GM18907 (cell line): ENCODE measurements at regions not wholly inside any gene's neighbourhood (a gene's known extent, or its start where the extent isn't known, plus 50 kb on each side); places are given as distances from the start of the nearest gene placed in this dataset.

ENCODE experiments used
- ATAC-seq: cut with Tn5 transposase; IDR thresholded peaks from one replicate; pipeline ENCODE4 v1.9.1; 2021; ENCODE audit warnings: mild to moderate bottlenecking, moderate library complexity; ENCODE audit not compliant: unreplicated experiment

DNA sequence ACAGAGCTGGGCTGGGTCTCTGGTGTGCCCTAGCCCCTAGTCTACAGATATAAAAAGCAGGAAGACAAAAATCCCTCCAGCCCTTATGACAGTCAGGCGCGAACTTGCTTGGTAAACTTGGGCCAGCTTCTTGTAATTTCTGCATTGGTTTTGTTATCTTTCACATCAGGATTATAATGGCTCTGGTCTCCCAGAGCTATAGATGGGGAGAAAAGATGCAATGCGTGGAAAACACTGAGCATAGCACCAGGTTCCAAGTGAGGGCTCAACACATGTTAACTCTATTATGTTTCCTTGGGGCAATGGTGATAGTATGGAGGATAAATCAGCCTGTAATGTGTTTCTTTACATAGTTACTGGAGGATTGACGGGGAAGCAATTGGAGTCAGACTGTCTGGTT lies 246.8 kb upstream of the KCNG1 start:
- no peak for ATAC-seq

DNA sequence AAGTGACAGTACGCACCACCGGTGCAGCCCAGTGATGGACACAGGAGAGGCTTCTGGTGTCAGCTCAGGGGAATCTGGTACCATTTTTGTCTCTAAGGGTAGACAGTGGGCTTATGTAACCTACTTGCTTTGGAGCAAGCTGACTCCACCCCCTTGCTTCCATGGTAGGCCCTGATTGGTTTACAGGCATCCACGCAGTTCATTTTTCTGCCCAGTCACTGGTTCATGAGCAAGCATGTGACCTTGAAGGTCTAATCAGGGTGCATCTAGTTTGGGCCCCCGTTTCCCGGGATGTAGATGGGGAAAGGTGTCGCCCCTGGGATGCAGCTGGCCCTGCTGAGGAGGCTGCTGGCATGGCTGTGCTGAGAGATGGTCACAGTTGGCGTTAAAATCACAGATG lies 244.8 kb upstream of the KCNG1 start:
- no peak for ATAC-seq

DNA sequence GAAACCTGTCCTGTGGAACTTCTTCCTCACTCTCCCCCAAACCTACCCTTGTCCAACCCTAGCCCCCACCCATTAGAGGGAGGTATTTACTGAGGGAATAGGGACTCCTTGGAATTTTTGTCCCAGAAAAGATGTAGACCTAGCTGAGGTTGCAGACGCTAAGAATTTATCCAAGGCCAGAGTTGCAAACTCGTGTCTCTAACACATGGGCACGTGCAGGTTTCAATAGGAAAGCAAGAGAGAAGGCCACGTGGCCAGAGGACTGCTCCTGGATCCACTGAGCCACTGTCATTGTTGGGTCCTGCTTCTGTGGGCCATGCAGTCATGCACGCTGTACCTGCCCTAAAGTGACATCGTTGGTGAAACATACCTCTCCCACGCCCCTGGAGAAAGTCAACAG lies 243.4 kb upstream of the KCNG1 start:
- ATAC-seq, result no peak

DNA sequence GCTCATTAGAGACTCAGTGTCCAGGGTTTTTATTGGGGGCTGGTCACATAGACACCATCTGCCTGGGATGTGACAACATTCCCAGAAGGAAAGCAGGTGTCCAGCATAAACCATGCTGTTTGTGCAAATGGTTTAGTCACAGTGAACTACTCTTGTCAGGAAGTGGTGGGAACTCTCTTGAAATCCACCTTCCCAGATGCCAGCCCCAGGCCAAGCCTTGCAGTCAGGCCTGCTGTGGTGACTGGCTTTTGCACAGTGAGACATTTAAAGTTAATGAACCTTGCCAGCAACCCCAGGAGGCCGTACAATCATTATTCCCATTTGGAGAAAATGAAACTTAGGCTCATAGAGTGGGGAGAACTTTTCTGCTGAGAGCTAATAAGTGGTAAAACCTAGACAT lies 242.5 kb upstream of the KCNG1 start:
- no peak for ATAC-seq

DNA sequence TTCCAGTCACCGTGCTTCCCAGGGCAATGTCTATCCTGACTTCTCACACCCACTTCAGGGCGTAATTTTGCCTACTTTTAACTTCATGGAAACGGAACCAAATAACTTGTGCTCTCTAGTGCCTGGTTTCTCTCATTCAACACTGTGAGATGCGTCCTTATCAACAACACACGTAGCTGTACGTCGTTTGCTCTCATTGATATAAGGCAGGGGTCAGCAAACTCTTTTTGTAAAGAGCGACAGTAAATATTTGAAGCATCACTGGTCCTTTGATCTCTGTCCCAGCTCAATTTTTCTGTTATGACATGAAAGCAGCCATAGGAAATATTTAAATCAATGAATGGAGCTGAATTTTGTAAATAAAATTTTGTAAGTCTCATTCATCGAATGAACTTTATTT lies 239.3 kb upstream of the KCNG1 start:
- ATAC-seq, result no peak

DNA sequence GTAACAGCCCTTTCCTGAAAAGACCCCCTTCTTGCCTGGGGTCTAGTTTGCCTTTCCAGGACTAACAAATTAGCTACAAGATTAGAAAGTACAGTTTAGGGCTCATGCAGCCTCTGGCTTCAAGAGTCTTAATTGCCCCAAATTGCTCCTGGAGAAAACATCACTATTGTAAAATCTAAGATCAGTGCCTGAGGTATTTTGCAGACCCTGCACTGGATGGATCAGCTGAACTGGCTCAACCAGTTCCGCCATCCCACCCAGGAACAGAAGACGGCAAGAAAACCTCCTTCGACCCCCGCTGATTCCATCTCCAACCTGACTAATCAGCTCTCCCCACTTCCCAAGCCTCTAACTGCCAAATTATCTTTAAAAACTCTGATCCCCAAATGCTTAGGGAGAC lies 236.5 kb upstream of the KCNG1 start:
- no peak for ATAC-seq

DNA sequence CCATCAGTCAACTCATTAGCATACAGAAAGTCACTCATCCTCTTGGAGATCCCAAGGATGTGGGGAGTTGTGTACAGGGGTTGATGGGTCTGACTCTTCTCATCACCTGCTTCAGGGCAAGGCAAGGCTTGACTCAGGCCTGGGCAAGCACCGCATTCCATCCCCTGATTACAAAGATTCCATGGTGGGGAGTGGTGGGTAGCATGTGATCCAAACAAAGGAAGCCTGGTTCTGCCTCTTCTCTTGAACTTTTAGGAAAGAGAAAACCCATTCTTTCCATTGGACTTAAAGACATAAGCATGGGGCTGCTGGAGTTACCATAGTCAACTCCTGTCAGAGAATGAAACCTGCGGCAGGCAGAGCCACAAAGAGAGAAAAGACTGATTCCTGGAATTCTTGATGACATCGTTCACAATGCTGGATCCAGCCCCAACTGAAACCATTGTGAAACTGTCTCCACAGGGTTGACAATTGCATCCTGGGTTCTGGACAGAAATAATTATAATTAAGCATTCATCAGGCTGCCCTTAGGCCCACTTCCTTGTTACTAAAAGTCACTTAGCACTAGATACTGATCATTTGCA lies 235.8 kb upstream of the KCNG1 start:
- no peak for ATAC-seq

DNA sequence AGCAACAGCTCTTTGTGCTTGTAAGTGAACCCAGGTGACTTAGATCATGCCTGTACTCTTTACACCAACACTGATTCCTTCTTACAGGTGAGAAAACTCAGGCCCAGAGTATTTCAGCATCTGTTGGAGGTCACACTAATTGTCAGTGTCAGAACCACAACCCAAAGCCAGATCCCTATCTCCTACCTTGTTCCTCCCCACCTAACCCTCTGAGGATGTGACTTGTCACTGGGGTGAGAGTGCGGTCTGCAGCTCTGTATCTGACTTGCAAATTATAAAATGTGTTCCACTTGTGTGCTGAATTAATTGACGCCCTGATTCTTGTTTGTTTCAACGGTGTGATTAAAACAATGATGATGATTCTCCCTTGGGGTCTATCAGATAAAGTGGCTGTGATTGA lies 232.5 kb upstream of the KCNG1 start:
- no peak for ATAC-seq

DNA sequence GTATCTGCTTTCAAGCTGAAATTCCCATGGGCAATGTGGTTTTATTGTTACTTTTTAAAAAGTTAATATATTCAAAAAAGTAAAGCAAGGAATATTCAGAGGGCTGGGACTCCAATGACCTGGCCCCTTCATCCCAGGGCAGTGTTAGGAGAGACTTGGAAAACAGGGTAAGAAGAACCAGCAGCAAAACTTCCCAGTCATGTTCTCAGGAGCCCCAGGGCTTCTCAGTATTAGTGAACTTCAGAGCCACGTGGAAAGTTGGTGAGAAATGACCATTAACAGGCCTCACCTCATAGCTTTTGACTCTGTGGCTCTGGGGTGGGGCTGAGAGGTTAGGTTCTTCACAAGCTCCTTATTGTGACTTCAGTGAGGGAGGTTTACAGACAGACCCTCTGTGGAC lies 230.4 kb upstream of the KCNG1 start:
- ATAC-seq, result no peak

DNA sequence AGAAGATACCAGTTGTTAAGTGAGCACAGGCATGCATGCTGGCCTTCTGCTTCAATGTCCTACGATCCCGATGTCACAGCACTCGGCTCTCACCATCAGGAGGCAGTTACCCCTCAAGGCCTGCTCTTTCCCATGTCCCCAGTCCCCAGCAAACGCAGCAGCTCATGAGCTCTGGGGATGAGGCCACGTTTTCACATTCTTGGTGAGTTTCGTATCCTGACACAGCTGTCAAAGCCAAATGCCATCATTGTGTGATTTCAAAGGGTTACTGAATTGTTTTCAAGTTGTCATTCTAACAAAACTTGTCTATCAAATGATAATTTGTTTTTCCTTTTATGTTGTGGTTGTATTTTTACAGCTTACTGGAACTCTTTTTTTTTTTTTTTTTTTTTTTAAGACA lies 226.9 kb upstream of the KCNG1 start:
- ATAC-seq, result no peak

DNA sequence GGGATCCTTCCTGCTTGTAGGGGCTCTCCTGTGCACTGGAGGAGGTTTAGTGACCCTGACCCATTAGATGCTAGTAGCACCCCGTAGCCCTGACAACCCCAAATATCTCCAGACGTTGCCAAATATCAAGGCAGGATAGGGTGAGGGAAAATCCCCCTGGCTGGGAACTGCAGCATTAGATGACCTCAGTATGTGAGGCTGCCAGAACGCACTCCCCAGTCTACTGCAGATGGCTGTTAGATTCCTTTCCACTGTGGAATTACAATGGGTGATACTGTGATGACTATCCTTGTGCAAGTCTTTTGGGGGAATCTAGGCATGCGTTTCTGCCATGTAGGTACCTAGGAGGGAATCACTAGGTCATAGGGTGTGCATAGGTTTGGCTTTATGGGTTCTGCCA lies 226.3 kb upstream of the KCNG1 start:
- no peak for ATAC-seq

DNA sequence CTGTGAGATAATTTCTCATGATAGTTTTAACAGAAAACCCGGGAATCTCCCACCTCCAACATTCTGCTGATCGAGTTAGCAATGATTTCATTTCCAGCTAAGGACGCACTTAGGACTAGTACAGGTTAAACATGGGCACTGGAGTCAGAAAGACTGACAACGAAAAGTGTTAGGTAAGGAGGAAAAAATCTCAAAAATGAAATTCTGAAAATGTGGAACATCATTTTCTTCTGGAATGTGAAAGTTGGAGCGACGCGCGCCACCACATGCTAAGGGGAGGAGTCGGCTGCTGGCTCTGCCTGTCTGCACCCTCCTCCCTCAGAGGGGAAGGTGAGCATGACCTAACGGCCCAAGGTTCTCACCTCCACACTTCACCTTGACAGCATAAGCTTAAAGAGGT lies 221.6 kb upstream of the KCNG1 start:
- ATAC-seq, result no peak

DNA sequence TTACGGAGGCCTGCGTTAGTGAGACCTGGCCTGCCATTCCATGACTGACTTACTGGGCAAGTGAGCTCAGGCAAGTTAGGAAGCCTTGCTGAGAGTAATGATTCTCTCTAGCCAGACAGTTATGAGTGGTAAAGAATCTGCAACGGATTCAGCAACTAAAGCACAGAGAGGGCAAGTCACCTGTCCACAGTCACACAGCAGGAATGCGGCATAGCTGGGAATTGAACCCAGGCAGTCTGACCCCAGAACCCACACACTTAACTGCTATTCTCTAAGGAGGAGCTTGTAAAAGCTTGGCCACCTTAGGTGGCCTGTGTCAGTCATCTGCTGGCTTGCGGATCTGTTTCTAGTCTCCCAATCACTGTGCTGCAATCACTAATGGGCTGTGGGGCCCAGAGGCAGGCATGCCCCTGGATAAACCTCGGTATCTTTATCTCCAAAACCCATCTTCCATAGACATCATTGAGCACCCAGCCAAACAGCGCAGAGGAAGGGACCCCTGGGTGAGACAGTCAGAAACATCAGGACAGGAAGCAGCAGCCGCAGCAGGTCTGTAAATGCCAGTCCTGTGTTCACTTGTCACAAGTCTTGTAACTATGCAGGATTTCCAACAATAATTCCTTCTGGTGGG lies 215.9 kb upstream of the KCNG1 start:
- no peak for ATAC-seq

DNA sequence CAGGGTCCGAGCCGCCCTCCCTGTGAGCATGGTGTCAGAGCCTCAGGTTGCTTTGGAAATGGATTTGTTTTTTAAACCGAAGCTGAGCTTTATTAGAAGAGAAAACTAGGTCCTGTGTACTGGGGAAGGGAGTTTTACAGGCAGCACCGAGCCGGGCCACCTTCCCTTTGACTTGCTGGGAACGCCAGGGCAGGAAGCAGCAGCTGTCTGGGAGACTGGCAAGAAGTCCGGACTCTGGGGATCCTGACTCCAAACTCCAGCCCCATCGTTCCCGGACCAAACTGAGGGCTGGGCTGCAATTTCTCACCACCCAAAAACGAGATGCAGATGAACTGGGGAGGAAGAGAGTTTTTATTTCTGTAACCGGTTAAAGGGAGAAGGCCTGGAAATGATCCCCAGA lies 214.9 kb upstream of the KCNG1 start:
- ATAC-seq, result no peak

DNA sequence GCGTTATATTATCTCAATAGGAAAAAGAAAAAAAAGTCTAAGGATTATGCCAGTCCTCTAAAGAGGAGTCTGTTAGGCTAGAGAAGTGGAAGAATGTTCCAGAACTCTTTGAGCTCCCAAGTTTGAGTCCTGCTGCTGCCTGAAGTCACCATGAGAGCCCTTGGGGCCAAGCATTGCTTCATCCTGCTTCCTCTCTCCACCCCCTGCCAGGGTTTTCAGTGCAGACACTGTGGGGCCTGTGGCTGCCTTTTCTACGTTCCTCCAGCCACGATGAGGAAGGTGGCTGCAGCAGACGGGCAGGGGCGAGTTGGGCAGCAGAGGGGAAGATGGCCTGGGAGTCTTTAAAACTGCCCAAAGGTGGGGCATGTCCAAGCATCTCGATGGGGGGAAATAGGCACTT lies 214.4 kb upstream of the KCNG1 start:
- ATAC-seq, result no peak

DNA sequence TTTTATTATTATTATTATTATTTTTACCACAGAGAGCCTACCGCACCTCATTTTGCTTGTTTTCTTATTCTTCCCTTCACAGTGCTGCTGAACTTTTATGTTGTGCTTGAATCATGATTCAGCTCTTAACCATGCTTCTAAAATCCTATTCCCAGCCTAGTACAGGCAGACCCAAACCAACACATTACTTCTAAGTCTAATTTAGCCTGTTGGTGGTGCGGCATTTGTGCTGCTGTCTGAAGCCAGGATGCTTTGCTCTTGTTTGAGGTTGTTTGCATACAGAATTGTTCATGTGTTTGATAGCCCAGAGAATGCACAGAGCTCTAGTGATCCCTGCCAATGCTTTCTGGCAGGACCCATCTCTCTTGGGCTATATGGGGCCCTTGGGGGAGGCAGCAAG lies 213.5 kb upstream of the KCNG1 start:
- ATAC-seq, result no peak

DNA sequence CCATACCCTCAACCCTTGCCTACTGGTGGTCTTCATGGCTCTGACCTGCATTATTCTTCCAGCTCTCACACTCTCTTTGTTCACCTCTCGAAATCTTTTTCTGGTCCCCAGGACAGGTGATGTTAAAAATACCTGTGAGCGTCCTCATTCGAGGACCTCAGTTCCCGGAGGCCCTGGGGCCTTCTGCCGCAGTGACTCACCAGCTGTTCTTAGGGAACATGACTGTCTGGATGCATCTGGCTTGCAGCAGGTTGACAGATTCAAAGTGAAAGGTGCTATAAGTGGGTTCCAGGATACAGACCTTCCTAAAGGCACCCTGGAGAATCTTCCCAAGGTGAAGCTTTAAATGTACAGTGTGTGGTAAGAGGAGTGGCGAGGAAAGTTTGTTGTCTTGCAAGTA lies 210.4 kb upstream of the KCNG1 start:
- no peak for ATAC-seq

DNA sequence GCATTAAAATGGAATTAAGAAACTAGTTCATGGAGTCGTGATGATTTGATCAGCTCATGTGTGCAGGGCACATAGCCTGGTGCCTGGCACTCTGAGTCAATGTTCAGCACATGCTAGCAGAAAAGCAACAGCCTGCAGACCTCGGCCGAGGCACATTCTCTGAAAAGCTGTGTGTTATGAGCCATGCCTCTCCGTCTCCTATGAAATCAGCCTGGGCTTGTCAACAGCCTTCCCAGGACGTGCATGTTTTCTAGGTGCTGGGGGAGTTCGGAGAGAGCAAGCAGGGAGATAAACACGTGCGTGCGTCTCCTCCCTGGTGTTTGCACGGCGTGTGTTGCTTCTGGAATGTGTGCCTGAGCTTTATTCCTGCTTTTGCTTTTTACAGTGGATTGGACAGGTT lies 207.8 kb upstream of the KCNG1 start:
- no peak for ATAC-seq

DNA sequence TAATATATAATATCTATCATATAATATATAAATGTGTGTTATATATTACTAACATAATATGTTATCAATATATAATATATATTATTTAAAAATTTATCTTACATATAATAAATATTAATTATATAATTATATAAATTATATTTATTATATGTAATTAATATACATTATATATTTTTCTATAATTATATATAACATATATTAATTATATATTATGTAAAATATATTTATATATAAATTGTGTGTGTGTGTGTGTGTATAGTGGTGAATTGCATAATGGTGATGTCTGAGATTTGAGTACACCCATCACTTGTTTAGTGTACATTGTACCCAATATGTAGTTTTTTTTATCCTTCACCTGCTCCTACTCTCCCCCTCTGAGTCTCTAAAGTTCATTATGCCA lies 205.9 kb upstream of the KCNG1 start:
- ATAC-seq, result no peak

DNA sequence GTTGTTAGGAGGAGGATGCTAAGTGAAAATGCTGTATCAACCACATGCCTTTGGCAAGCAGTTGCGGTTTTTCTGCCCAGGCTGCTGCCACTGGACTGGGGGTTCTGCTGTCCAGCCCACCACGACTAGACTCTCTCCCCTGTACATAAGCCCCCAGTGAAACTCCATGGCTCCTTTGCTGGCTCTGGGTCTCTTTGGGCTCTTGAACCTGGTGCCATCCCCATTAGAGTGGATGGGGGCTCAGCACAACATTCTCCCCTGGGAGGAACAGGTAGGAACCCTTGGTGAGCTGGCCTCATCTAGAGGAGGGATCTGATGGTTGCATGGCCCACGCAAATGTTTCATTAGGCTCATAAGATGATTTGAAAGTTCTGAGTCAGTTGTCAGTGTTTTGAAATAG lies 204.8 kb upstream of the KCNG1 start:
- ATAC-seq, result no peak

DNA sequence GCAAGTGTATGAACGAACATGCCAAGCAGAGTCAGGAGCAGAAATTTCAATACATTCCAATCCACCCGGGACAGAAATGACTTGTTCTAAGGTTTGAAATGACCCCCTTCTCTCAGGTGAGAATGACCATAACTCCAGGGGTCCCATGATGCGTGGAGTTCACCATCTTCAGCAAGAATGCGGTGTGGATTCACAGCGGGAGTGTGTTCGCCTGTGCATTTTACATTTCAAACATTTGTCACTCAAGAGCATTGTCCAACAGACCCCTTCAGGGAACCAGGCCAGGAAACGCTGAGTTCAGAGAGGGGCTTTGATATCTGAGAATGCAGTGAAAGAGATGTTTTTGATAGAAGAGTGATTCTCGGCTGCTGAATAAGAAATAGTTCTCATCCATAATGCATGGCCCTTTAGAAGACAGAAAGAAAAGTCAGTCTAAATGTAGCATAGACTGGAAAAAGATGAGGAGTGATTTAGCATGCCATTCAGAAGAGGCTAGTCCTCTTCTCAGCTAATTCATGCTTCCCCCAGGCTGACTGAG lies 200.3 kb upstream of the KCNG1 start:
- ATAC-seq, result no peak

DNA sequence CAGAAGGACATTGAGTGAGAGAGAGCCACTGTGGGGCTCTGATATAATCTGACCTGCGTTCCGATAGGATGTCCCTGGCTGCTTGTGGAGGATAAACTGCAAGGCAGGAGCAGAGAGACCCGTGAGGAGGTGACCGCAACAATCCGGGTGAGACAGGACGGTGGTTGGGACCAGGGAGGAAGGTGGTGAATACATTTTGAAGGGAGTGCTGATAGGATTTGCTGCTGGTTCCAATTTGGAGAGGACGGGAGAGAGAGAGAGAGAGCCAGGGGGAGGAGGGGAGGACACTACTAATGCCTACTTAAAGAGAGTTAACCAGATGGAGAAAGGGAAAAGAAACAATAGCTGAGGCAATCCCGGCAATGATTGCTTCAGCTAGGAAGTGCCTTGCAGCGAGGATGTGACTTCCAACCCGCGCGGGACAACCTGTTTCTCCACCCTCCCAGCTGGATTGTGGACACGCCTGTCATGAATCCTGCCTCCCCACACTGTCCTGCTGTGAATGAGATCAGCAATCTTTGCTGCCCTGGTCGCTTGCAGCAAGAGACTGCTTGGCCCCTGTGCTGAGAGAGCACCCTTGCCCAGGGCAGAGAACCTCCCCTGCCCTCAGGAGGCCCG lies 199.0 kb upstream of the KCNG1 start:
- ATAC-seq, result no peak

DNA sequence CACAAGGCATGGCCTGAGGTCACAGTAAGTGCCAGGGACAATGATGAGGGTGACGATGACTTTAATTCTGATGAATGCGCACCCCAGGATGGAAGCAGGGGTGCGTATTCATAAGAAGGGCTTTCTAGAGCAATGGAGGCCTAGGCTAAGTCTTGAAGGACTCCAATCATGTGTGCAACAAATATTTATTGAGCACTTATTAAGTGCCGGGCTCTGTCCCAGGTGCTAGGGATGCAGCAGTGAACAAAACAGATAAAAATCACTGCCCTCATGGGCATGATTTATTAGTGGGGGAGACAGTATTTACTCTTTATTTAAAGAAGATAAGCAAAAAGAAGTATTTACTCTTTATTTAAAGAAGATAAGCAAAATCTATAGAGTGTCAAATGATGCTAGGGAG lies 198.2 kb upstream of the KCNG1 start:
- no peak for ATAC-seq
